RWPE2 (cell line): ENCODE measurements at regions not wholly inside any gene's neighbourhood (a gene's known extent, or its start where the extent isn't known, plus 50 kb on each side); places are given as distances from the start of the nearest gene placed in this dataset.

ENCODE experiments used
- ATAC-seq: fragments of 200-7000 bp; cut with Tn5 transposase; 3 replicates; pipeline ENCODE4 v1.9.1; 2021; ENCODE audit warnings: low read depth
- DNase-seq: peaks from one replicate; pipeline ENCODE4 v3.0.0-alpha.2; 2020; ENCODE audit warnings: low spot score
- H3K27ac ChIP-seq: fragments of 450-650 bp; 2 replicates; pipeline ENCODE4 v1.5.1; 2017; ENCODE audit warnings: mild to moderate bottlenecking; ENCODE audit not compliant: poor library complexity, severe bottlenecking
- H3K27me3 ChIP-seq: fragments of 250-450 bp; sonication (Bioruptor Pico); 2 replicates; pipeline ENCODE4 v1.5.1; 2021; ENCODE audit warnings: mild to moderate bottlenecking, moderate library complexity; ENCODE audit not compliant: insufficient read depth, poor library complexity, severe bottlenecking
- H3K36me3 ChIP-seq: fragments of 250-450 bp; sonication (Bioruptor Pico); 2 replicates; pipeline ENCODE4 v1.5.1; 2020; ENCODE audit warnings: low read depth, mild to moderate bottlenecking, moderate library complexity
- H3K4me1 ChIP-seq: fragments of 250-450 bp; sonication (Bioruptor Pico); 2 replicates; pipeline ENCODE4 v1.5.1; 2021; ENCODE audit warnings: mild to moderate bottlenecking, moderate library complexity; ENCODE audit not compliant: insufficient read depth, poor library complexity, severe bottlenecking
- H3K4me3 ChIP-seq: fragments of 250-450 bp; sonication (Bioruptor Pico); 2 replicates; pipeline ENCODE4 v1.5.1; 2021; ENCODE audit warnings: mild to moderate bottlenecking, moderate library complexity; ENCODE audit not compliant: severe bottlenecking
- H3K9me3 ChIP-seq: fragments of 250-450 bp; sonication (Bioruptor Pico); 2 replicates; pipeline ENCODE4 v1.5.1; 2021; ENCODE audit warnings: mild to moderate bottlenecking, moderate library complexity; ENCODE audit not compliant: severe bottlenecking
- CTCF ChIP-seq: fragments of 450-650 bp; IDR thresholded peaks from one replicate; pipeline ENCODE4 v1.5.1; 2017; ENCODE audit warnings: mild to moderate bottlenecking, moderate library complexity; ENCODE audit not compliant: poor library complexity, severe bottlenecking

DNA sequence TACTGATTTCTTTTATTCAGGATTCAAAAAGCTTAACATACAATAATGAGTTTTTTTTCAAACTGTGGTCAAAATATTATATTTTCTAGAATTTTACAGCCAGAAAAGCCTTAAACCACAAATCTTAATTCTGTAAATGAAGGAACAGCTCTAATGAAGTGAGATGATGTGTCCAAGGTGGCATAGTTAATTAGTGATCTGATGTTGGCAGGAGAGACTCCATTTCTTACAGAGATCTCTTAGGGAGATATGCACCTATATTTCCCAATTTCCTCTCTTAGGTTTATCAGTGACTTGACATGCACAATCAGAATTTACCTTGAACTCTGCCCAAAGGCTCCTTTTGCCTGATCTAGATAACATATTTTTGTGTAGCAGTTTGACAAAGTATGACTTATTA is 211.1 kb upstream of the ZNF804B start:
- Histone ChIP-seq H3K27me3 (no peaks in the 10 kb centered on the region), H3K4me3 (no peak overlapping the region), H3K9me3 (peaks cover 3% of the 10 kb centered on the region), H3K4me1 (no peaks in the 10 kb centered on the region), H3K27ac (no peak overlapping the region), H3K36me3 (no peaks in the 10 kb centered on the region)
- ATAC-seq: no peak
- DNase-seq: no peak
- no peak for TF ChIP-seq CTCF

DNA sequence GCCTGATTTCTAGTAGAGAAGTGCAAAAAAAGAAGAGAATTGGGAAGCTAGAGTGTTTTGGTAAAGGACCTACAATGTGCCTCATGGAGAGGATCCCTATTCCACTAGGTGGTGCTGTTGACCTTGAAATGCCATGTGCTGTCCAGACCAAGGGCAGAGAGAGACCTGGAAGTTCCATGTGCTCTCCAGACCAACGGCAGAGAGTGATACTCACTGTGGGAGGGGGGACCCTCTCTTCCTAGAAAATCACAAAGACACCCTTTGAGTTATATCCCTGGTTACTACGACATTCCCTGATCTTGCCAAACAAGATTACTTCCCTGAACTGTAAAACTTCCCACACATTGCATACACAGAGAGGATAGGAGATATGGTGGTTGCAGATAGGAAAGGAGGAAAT is 212.7 kb upstream of the ZNF804B start:
- H3K36me3 ChIP-seq: no peaks in the 10 kb centered on the region
- H3K9me3 ChIP-seq: peaks cover 3% of the 10 kb centered on the region
- no peak for DNase-seq
- peak; percentile 52 for TF ChIP-seq CTCF
- ATAC-seq: no peak
- H3K4me3 ChIP-seq: no peak overlapping the region
- H3K27ac ChIP-seq: no peak overlapping the region
- H3K27me3 ChIP-seq: no peaks in the 10 kb centered on the region
- no peaks in the 10 kb centered on the region for H3K4me1 ChIP-seq

GRCh38 chr7:88545663-88546062 is 213.8 kb upstream of the ZNF804B start:
- DNase-seq: no peak
- H3K9me3 ChIP-seq: peaks cover 3% of the 10 kb centered on the region
- no peaks in the 10 kb centered on the region for H3K4me1 ChIP-seq
- no peaks in the 10 kb centered on the region for H3K36me3 ChIP-seq
- no peak overlapping the region for H3K4me3 ChIP-seq
- no peak overlapping the region for H3K27ac ChIP-seq
- no peak for TF ChIP-seq CTCF
- no peak for ATAC-seq
- no peaks in the 10 kb centered on the region for H3K27me3 ChIP-seq

DNA sequence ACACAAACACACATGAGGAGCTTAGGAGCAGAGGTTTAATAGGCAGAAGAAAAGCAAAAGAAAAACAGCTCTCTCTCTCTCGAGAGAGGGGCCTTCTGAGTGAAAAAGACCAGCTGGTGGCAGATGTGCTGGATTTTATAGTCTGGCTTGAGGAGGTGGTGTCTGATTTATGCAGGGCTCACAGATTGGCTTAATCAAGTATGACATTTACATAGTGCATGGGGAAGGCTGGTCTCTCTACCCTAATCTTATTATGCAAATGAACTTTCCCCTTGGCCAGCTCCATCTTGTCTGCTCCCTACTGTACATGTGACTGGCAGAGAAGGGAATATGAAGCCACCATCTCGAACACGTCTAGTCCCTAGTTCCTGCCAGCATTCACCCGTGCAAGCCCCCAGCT is 219.5 kb upstream of the ZNF804B start:
- no peaks in the 10 kb centered on the region for H3K27me3 ChIP-seq
- ATAC-seq (no peak), DNase-seq (no peak)
- no peaks in the 10 kb centered on the region for H3K9me3 ChIP-seq
- H3K27ac ChIP-seq: no peak overlapping the region
- no peaks in the 10 kb centered on the region for H3K36me3 ChIP-seq
- H3K4me3 ChIP-seq: no peak overlapping the region
- TF ChIP-seq CTCF: no peak
- H3K4me1 ChIP-seq: no peaks in the 10 kb centered on the region

DNA sequence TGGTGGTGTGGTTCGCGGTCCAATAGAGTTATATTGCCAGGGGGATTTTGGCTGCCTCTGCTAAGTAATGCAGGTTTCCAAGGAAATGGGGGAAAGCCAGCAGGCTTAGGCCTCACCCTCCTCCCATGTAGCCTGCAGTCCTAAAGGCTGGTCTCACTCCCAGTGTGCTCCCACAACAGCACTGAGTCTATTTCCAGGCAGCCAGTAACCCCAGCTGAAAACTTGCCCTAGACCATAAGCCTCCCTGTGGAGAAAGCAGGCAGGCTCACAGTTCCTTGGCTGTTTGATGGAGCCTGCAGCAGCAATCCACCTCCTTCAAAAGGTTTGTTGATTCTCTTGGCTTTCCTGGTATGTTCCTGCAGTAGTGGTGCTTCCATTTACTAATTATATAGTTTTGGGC is 220.0 kb upstream of the ZNF804B start:
- H3K4me3 ChIP-seq: no peak overlapping the region
- no peak overlapping the region for H3K27ac ChIP-seq
- DNase-seq (no peak), ATAC-seq (no peak)
- no peaks in the 10 kb centered on the region for H3K4me1 ChIP-seq
- TF ChIP-seq CTCF: no peak
- no peaks in the 10 kb centered on the region for H3K27me3 ChIP-seq
- no peaks in the 10 kb centered on the region for H3K36me3 ChIP-seq
- H3K9me3 ChIP-seq: no peaks in the 10 kb centered on the region
